Eye (tissue), 1 donor: ENCODE measurements at regions not wholly inside any gene's neighbourhood (a gene's known extent, or its start where the extent isn't known, plus 50 kb on each side); places are given as distances from the start of the nearest gene placed in this dataset.

Experiments
- DNase-seq: peaks from one replicate; pipeline ENCODE4 v3.0.0-alpha.2; 2015

- DNase-seq = no peak
These were observed 52.0 kb upstream of the TANC2 start for GRCh38 chr17:62913991-62914570.

- no peak for DNase-seq
These were observed 53.7 kb upstream of the TANC2 start for GRCh38 chr17:62912363-62912762.

GRCh38 chr17:62911114-62911513, 54.9 kb upstream of the TANC2 start:
- DNase-seq = no peak

GRCh38 chr17:62910277-62910676, 55.8 kb upstream of the TANC2 start:
- DNase-seq = no peak

- no peak for DNase-seq
These were observed 58.1 kb upstream of the TANC2 start for GRCh38 chr17:62907961-62908360.

GRCh38 chr17:62906881-62907280, 59.2 kb upstream of the TANC2 start:
- DNase-seq = no peak

- DNase-seq = no peak
These were observed 60.8 kb upstream of the TANC2 start for GRCh38 chr17:62905233-62905632.

GRCh38 chr17:62902531-62903220, 63.4 kb upstream of the TANC2 start:
- DNase-seq = no peak

- no peak for DNase-seq
These were observed 64.5 kb upstream of the TANC2 start for GRCh38 chr17:62901544-62901943.

- DNase-seq = no peak
These were observed 65.9 kb upstream of the TANC2 start for GRCh38 chr17:62900096-62900495.

GRCh38 chr17:62899361-62899760, 66.7 kb upstream of the TANC2 start:
- no peak for DNase-seq

- no peak for DNase-seq
These were observed 67.7 kb upstream of the TANC2 start for GRCh38 chr17:62898239-62898864.

- no peak for DNase-seq
These were observed 68.3 kb upstream of the TANC2 start for GRCh38 chr17:62897706-62898105.

GRCh38 chr17:62895320-62896301, 70.4 kb upstream of the TANC2 start:
- DNase-seq = no peak

- no peak for DNase-seq
These were observed 73.1 kb upstream of the TANC2 start for GRCh38 chr17:62892870-62893338.

GRCh38 chr17:62892061-62892675, 73.9 kb upstream of the TANC2 start:
- DNase-seq = peak; percentile 77

- no peak for DNase-seq
These were observed 74.4 kb upstream of the TANC2 start for GRCh38 chr17:62891659-62892058.

GRCh38 chr17:62888765-62889164, 77.3 kb upstream of the TANC2 start:
- DNase-seq = no peak

- no peak for DNase-seq
These were observed 77.9 kb upstream of the TANC2 start for GRCh38 chr17:62888148-62888547.

GRCh38 chr17:62887437-62887836, 78.6 kb upstream of the TANC2 start:
- no peak for DNase-seq

GRCh38 chr17:62884781-62885180, 76.7 kb upstream of the MARCHF10 start:
- no peak for DNase-seq

GRCh38 chr17:62882878-62883277, 74.8 kb upstream of the MARCHF10 start:
- no peak for DNase-seq

- no peak for DNase-seq
These were observed 74.2 kb upstream of the MARCHF10 start for GRCh38 chr17:62882284-62882683.
